ENCODE measurements at regions not wholly inside any gene's neighbourhood (a gene's known extent, or its start where the extent isn't known, plus 50 kb on each side); places are given as distances from the start of the nearest gene placed in this dataset.
A peak's percentile ranks its signal among the peaks of the same experiment; 100 is the strongest.
"Not testable (repeated sequence)": the region's sequence is repeated elsewhere in the genome, so short reads cannot be mapped to it uniquely, and the experiment has no call there.

DNA sequence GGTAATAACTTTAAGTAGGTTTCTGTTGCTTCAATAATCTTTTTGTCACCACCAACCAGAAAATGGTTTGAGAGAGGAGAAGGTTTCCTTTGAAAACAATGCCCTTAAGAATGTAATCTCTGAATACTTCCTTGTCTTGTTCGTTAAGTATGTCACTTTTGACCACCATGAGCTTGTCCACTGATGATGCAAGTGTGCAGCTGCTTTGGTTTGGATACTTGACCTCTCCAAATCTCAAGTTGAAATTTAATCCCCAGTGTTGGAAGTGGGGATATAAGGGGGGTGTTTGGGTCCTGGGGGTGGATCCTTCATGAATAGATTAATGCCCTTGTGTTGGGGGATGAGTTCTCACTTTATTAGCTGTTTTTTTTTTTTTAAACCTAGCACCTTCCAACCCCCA, 985.4 kb downstream of the EPHA7 start:
- DNase-seq (ENCODE audit: low read depth in 4 of 4, low spot score in 3 of 4) = no peak

DNA sequence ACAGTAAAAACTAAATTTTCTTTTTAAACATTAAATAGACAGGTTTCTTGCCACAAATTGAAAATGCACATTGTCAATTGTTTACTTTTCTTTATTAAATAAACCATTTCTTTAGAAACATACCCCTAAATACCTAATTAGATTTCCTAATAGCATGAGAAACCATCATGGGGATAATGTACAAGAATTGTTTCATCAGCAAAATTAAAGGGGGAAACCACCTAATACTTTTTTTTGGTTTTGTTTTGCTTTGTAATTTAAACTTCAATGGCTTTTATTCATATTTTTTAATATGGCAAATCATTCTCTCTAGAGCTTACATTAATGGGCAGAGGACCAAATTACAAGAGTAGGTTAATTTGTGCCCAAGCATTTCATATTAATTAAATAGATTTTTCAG, 987.9 kb downstream of the EPHA7 start:
- DNase-seq (ENCODE audit: low read depth in 4 of 4, low spot score in 3 of 4) = no peak

DNA sequence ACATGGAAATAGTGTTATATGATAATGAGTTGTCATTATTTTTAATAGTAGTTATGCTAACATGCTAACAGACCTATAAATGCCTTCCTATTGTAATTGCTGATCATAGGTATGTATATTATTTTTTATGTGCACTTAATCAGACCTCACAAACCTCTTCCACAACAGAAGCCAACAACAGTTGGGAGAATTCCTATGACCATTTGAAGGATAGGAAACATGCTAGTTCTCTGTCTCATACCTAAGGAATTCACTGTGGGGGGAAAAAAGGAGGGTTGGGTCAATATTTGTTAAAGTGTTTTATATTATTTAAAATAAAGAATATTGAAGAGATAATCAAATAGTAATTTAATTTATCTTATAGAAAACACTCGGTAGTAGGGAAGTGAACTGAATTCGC, 990.9 kb downstream of the EPHA7 start:
- no peak for DNase-seq (ENCODE audit: low read depth in 4 of 4, low spot score in 3 of 4)

DNA sequence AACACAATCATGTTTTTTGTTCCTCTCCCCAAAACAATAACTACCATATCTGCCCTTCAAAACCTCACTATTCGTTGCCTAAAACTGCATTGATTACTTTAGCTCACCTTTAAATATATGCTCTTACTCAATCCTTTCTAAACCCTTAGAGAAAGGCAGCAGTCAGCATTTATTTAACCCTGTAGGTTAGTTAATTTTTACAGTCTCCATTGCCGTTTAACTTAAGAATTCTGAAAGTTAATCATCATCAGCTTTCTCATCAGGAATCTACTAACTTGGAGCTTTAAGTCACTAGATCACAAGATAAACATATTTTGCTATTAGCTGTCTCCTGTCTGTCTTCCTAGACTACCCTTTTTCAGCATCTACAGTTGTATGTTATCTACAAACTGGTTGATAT, 991.9 kb downstream of the EPHA7 start:
- no peak for DNase-seq (ENCODE audit: low read depth in 4 of 4, low spot score in 3 of 4)

DNA sequence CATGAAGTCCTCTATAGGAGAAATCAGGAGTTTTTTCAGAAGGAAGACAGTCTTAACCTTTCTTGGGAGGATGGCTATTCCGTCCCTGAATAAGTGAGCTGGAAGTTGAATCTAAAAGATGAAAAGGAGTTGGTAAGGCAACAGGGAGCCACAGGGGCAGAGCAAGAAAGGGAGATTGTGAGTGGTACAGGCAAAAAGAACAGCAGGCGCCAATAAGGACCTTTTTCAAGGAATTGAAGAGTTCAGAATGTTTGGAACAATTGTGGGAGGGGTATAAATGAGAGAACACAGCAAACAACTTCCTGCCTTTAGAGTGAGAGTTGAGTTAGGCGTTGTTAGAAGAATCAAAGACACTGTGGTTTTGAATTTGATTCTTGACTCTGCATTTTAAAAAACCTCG, 1003.7 kb downstream of the EPHA7 start:
- no peak for DNase-seq (ENCODE audit: low read depth in 4 of 4, low spot score in 3 of 4)

DNA sequence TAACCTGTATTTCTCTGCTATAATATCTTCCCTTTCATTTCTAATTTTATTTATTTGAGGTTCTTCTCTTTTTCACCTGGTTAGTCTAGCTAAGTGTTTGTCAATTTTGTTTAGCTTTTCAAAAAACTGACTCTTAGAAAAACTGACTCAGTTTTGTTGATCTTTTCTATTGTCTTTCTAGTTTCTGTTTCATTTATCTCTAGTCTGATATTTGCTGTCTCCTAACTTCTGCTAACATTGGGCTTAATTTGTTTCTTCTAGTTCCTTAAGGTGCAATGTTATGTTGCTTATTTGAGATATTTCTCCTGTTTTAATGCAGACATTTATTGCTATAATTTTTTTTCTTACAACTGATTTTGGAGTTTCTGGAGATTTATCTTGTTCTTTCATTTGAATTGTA, 1011.0 kb downstream of the EPHA7 start:
- no peak for DNase-seq (ENCODE audit: low read depth in 4 of 4, low spot score in 3 of 4)

DNA sequence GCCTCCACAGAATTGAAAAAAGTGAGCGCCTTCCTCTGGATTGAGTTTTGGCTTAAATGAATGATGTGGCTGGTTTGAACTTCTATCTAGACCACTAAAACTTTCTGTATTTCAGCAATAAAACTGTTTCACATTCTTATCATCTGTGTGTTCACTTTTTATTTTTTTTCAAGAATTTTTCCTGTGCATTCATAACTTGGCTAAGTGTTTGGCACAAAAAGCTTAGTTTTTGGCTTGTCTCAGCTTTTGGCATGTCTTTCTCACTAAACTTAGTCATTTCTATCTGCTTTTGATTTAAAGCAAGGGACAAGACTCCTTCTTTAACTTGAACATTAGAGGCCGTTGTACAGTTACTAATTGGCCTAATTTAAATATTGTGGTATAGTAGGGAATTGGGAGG, 1015.1 kb downstream of the EPHA7 start:
- DNase-seq (ENCODE audit: low read depth in 4 of 4, low spot score in 3 of 4) = no peak

DNA sequence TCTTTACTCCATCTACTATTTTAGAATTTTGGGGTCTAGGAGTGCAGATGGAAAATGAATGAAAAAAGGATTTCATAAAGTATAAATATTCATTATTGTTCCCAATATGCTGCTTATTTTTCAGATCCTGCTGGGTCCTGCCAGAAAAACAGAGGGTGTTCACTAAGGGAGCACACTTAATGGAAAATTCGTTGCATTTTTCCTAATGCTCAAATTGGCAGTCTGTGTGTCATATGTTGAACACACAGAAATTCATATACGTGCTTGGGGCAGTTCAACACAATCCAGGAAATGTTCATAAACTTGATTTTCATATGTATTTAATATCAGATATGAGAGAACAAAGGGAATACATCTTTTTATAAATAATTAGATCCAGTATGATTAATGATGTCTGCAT, 1019.4 kb downstream of the EPHA7 start:
- no peak for DNase-seq (ENCODE audit: low read depth in 4 of 4, low spot score in 3 of 4)

DNA sequence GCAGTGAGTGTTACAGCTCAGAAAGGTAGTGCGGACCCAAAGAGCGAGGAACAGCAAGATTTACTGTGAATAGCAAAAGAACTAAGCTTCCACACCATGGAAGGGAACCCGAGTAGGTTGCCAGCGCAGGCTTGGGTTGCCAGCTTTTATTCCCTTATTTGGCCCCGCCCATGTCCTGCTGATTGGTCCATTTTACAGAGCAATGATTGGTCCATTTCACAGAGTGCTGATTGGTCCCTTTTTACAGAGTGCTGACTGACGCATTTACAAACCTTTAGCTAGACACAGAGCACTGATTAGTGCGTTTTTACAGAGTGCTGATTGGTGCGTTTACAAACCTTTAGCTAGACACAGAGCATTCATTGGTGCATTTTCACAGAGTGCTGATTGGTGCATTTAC, 1030.7 kb downstream of the EPHA7 start:
- DNase-seq (ENCODE audit: low read depth in 4 of 4, low spot score in 3 of 4) = not testable (repeated sequence)

DNA sequence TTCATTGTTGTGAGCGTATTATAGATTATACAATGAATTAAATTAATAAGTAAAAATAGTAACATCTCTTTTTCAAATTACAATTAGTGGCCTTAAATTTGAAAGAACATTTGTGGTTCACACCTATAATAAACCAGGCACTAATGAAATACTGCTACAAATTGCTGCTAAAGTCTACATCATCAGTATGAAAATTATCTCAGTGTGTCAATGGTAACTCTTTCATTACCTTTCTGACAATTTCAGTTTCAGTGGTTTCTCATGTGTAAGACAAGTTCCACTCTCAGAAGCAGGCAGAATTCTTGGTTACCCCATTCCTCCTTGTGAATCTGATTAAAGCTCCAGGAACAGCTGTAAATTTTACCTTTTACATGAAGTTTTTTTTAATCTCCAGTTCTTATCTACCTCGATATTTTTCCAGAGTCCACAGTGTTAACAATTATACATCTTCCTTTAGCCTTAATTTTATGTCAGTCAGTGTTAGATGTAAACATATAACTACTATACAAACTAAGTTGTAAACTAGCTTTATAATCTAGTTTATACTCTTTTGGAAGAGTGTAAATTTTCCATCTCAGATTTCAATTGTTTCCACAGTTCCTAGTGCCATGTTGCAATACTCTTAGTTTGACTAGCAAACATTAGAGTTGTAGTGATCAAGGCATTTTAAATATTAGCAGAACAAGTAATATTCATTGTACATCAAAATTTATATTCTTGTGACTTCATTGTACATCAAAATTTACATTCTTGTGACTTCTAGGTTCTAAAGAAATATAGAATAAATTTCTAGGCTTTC, 1038.4 kb downstream of the EPHA7 start:
- no peak for DNase-seq (ENCODE audit: low read depth in 4 of 4, low spot score in 3 of 4)

DNA sequence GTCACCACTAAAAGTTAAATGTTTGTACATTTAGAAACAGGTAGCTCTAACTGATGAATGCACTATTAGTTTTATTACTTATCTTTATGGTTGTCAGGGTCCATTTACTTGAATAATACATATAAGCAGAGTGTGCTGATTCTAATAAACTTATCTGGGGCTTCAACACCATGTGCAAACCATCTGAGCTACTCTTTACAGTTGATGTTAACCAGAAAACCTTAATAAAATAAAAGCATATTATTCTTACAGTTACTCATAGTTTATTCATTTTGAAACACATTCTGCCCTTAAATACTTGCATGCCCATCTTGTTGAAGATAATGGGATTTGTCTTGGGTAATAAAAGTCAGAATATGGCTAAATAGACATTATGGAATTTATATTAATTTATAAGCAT, 1042.2 kb downstream of the EPHA7 start:
- peak in 1 of 4 donors; percentile 14 for DNase-seq (ENCODE audit: low read depth in 4 of 4, low spot score in 3 of 4)

DNA sequence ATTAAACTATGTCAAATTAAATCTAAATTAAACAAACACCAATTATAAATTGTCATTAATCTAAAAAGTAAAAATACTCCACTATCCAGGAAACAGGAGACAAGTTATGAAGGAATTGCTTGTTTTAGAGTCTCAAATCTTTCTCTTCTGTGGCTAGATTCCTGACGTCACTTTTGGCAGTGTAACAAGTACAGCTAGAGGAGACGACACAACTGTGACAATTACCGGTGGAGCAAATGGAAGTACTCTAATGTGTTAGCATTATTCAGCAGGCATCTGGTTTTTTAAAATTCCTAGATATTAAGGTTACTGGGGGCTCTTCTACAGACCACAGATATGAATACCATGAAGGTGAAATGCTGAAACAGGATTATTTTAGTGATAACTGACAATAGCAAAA, 1042.7 kb downstream of the EPHA7 start:
- peak; percentile 52 to 76 (median 72) for DNase-seq (ENCODE audit: low read depth in 4 of 4, low spot score in 3 of 4)

DNA sequence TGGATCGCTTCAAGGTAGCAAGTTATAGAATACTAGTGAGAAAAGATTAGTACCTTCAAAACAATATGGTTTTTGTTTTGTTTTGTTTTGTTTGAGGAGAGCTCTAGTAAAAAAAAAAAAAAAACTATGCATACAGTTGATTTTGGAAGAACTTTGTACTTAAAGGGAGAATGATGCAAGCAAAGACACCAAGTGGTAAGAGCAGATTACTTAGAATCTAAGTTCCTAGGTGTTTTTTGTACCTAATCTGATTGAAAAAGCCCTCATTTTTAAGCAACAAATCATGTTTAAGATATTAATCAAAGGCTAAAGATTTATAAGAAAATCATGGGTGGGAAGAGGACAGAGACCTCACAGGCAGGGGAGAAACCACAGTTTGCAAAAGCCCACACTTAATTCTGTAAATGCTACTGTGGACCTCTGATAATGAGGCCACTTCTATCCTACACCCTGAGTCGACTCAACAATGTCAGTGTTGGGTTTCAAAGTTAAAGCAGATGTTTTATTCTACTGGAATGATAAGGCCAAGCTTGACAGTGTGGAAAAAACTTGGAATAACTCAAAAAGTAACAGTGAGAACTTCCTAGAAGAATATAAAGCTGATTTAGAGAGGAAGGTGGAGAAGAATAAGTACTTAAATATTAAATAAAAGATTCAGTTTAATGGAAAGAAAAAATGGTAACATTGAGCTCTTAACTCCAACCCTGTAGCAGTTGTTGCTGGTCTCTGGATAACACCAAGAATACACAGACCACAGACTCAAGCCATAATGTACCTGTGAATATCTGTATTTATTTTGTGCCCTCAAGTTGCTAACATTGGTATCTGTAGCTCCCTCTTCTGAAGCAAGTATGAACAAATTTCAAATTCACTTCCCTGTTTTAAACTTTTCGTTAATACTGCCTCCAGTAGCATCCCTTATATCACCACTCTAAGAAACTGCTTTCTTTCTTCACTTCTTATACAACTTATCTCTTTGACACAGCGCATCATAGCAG, 1047.8 kb downstream of the EPHA7 start:
- no peak for DNase-seq (ENCODE audit: low read depth in 4 of 4, low spot score in 3 of 4)

DNA sequence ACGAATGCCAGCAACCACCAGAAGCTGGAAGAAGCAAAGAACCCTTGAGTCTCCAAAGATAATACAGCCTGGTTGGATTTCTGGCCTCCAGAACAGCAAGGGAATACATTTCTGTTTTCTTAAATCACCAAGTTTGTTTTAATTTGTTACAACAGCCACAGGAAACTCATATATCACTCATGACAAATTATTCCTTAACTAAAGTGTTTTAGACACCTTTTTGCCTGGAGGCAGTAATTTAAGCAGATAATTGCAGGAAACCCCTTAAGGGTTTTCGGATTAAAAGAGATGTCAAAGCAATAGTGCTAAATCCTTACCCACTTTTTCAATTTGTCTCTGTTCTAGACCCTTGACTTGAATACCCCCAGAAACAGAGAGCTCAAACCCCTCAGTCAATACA, 1050.0 kb downstream of the EPHA7 start:
- DNase-seq (ENCODE audit: low read depth in 4 of 4, low spot score in 3 of 4) = no peak

DNA sequence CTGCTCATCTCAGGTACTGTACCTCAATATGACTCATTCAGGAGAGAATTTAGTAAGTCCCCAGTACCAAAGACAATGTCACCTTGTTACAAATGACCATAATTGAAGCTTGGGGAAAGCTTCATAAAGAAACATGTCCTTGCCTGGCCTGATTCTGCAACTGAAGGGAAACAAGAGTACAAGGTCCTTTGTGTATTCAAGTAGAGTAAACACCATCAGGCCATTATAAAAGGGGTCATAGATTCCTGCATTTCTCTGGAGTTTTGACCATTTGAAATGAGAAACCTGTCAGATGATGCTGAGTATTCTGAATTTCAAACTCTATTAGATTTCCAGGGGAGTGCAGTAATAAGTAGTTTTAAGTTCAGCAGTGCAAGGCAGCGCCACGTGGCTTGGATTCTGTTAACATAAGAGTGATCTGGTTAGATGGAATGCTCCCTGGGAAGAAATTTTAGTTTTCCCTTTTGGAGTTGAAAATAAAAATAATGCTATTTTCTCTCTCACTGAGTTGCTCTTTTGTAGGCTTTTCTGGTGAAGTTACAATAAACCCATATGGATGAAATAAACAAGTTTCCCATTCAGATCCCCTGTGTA, 1054.3 kb downstream of the EPHA7 start:
- no peak for DNase-seq (ENCODE audit: low read depth in 4 of 4, low spot score in 3 of 4)

DNA sequence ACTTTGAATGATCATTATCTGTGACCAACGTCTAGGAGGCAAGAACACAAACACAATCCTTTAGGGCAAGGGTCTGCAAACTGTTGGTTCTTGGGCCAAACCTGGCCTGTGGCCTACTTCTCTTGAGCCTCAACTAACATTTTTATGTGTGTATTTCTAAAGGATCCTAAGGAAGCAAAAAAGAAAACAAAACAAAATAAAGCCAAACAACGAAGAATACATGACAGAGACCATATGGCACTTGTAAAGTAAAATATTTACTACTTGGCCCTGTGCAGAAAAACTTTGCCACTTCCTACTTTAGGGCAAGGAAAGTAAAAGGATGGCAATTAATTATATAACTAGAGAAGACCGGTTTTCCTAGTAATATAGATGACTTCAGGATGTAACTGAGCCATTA, 1056.2 kb downstream of the EPHA7 start:
- no peak for DNase-seq (ENCODE audit: low read depth in 4 of 4, low spot score in 3 of 4)

DNA sequence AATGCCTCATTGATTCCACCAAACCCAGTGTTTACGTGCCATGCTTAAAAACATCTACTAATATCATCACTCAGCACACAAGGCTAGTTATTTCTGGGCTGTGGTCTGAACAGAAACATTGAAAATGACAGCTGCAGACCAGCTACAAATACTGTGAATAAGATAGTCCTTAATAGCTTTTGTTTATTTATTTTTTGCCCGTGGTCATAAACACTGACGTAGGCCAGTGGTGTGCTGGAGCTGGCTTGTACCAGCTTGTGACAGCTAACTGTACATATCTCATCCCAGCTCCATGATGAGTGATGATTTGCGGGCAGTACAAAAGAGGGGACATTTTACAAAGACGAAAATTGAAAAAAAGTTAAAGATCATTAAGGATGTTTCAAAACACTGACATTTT, 1057.0 kb downstream of the EPHA7 start:
- DNase-seq (ENCODE audit: low read depth in 4 of 4, low spot score in 3 of 4) = no peak

DNA sequence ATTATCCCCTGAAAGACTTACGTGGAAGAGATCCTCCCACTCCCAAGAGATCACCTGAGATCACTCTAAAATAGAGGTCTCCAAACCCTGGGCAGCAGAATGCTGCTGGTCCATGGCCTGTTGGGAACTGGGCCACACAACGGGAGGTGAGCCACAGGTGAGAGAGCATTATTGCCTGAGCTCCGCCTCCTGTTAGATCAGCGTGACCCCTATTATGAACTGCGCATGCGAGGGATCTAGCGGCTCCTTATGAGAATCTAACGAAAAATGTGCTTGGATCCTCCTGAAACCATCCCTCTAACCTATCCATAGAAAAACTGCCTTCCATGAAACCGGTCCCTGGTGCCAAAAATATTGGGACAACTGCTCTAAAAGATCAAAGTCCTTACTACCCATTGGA, 1057.4 kb downstream of the EPHA7 start:
- no peak for DNase-seq (ENCODE audit: low read depth in 4 of 4, low spot score in 3 of 4)

DNA sequence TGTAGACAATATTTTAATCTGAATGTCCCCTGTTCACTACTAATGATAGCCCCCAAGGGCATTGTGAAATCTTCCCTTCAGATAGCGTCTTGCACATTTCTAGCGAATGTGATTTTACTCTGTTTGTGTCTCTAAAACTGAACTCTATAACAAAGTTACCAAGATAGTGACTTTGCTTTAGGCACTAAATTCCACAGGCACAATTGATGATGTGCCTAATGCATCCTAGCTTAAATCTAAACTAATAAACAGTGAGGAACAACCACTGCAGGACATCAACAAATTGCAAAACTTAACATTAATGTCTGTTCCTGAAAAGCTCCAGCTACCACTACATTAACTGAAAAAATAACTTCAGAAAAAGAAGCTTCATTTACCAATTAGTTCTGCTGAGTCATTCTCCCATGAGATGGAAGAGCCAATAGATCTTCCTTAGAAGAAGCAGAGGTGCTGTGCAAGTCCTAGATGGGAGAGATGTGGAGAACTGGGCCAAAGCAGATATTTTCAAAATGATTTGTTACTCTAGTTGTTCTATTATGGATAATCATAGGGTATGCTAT, 1065.0 kb downstream of the EPHA7 start:
- no peak for DNase-seq (ENCODE audit: low read depth in 4 of 4, low spot score in 3 of 4)

DNA sequence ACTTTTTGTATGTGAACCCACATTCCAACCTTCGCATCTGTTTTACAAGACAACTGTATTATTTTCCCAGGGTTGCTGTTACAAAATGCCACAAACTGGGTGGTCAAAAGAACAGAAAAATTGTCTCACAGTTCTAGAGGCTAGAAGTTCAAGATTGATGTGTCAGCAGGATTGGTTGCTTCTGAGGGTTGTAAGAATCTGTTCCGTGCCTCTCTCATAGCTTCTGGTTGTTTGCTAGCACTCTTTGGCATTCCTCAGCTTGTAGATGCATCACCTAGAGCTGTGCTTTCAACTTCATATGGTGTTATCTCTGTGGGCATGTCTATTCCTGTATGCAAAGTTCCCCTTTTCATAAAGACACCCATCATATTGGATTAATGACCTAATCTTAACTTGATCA, 1067.2 kb downstream of the EPHA7 start:
- no peak for DNase-seq (ENCODE audit: low read depth in 4 of 4, low spot score in 3 of 4)

DNA sequence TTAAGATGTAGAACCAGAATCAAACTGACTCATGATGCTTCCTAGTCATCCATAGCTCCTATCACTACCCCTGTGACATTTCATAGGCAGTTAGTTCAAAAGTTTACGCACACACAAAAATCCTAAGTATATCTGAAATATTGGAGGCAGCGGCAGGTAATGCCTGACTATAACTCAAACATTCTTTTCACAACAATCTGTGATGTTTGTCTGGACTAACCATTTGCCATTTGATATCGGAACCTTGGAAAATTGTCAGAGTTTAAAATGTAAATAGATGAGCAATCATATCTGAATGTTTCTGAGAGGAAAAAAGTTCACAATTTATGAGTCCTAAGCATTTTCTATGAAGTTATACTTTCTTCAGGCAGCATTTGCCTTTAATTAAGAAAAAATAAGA, 1078.2 kb downstream of the EPHA7 start:
- no peak for DNase-seq (ENCODE audit: low read depth in 4 of 4, low spot score in 3 of 4)
